Uterus (tissue), 3 donors: ENCODE measurements at regions not wholly inside any gene's neighbourhood (a gene's known extent, or its start where the extent isn't known, plus 50 kb on each side); places are given as distances from the start of the nearest gene placed in this dataset.

ENCODE experiments used
- DNase-seq, 2 donors: peaks; one replicate each; pipeline ENCODE4 v3.0.0-alpha.2; 2019 to 2020
- H3K27ac ChIP-seq, 2 donors: fragments of 200-600 bp; sonication (generic); 1 replicate in 1 of 2; 2 replicates in 1 of 2; pipeline ENCODE4 v1.5.1; 2016 to 2018
- H3K27me3 ChIP-seq, 2 donors: fragments of 200-600 bp; sonication (generic); one replicate each; pipeline ENCODE4 v1.5.1; 2018 to 2019; ENCODE audit warnings: control low read depth in 1 of 2
- H3K36me3 ChIP-seq, 2 donors: fragments of 200-600 bp; sonication (generic); one replicate each; pipeline ENCODE4 v1.5.1; 2019; ENCODE audit warnings: control low read depth in 1 of 2
- H3K4me1 ChIP-seq, 2 donors: fragments of 200-600 bp; sonication (generic); one replicate each; pipeline ENCODE4 v1.5.1; 2018 to 2019; ENCODE audit warnings: control low read depth in 1 of 2
- H3K4me3 ChIP-seq, 2 donors: fragments of 200-600 bp; sonication (generic); 1 replicate in 1 of 2; 2 replicates in 1 of 2; pipeline ENCODE4 v1.5.1; 2018 to 2019; ENCODE audit warnings: mild to moderate bottlenecking in 1 of 2
- H3K9me3 ChIP-seq, 2 donors: fragments of 200-600 bp; sonication (generic); one replicate each; pipeline ENCODE4 v1.5.1; 2019; ENCODE audit warnings: control low read depth in 1 of 2
- POLR2A ChIP-seq, 2 donors: fragments of 450-650 bp; IDR thresholded peaks; one replicate each; pipeline ENCODE4 v1.6.1; 2016; ENCODE audit warnings: antibody characterized with exemption in 2 of 2, mild to moderate bottlenecking in 1 of 2, moderate library complexity in 1 of 2
- intact Hi-C: fragments of 100-400 bp; cut with DNase I; formaldehyde crosslinking; loops from one replicate; pipeline ENCODE4 v1.15.1; 2023; ENCODE audit warnings: low total_unique reads
- TF ChIP-seq, protein P1 (sequence below), 4 experiments: fragments of 200-600 bp in 2 of 4; fragments of 450-650 bp in 2 of 4; sonication (generic) in 2 of 4; IDR thresholded peaks; one replicate each; pipeline ENCODE4 v1.5.1; 2016 to 2019; ENCODE audit warnings: antibody characterized with exemption in 4 of 4, mild to moderate bottlenecking in 2 of 4, moderate library complexity in 1 of 4
- donor health status: DM: yes; HTN: yes; CAD: no.

DNA sequence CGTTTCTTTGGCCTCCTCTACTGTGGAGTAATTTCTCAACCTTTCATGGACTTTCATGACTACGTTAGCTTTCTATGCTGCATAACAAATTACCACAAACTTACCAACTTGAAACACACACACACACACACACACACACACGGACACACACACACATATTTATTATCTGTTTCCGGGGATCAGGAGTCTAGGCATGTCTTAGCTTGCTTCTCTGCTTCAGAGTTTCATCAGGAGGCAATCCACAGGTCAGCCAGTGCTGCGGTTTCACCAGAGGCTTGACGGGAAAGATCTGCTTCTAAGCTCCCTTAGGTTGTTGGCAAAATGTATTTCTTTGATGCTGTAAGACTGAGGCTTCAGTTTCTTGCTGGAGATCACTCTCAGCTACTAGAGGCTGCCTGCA lies 59.0 kb upstream of the C9orf72 start:
- TF ChIP-seq, protein P1, sequence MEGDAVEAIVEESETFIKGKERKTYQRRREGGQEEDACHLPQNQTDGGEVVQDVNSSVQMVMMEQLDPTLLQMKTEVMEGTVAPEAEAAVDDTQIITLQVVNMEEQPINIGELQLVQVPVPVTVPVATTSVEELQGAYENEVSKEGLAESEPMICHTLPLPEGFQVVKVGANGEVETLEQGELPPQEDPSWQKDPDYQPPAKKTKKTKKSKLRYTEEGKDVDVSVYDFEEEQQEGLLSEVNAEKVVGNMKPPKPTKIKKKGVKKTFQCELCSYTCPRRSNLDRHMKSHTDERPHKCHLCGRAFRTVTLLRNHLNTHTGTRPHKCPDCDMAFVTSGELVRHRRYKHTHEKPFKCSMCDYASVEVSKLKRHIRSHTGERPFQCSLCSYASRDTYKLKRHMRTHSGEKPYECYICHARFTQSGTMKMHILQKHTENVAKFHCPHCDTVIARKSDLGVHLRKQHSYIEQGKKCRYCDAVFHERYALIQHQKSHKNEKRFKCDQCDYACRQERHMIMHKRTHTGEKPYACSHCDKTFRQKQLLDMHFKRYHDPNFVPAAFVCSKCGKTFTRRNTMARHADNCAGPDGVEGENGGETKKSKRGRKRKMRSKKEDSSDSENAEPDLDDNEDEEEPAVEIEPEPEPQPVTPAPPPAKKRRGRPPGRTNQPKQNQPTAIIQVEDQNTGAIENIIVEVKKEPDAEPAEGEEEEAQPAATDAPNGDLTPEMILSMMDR (IDR thresholded peaks at IDR 0.05): no peak
- no peak for TF ChIP-seq POLR2A (IDR thresholded peaks at IDR 0.05)
- Histone ChIP-seq H3K27ac (no peak overlapping the region), H3K4me3 (no peak overlapping the region), H3K9me3 (no peaks in the 10 kb centered on the region), H3K27me3 (no peaks in the 10 kb centered on the region), H3K36me3 (no peaks in the 10 kb centered on the region), H3K4me1 (no peaks in the 10 kb centered on the region)
- no peak for DNase-seq
- intact Hi-C loops: no loop called here

DNA sequence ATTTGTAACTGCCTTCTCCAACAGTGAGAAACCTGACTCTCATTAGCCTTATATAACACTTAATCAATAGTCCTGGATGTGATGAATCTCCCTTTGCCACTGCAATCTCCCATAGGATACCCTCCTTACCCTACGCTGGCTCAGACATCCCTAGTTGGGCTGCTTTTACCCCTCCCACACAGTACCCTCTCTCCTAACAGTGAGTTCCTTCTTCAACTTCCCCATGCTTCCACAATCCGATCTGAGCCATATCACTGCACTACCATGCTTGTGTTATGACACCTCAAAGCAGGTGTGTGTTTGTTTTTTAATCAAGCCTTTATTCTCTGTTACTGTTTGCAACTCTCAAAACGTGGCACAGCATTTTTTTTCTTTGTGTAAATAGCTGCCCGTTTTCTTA lies 60.5 kb upstream of the C9orf72 start:
- Histone ChIP-seq H3K9me3 (no peaks in the 10 kb centered on the region), H3K27ac (no peak overlapping the region), H3K4me1 (no peaks in the 10 kb centered on the region), H3K36me3 (no peaks in the 10 kb centered on the region), H3K27me3 (no peaks in the 10 kb centered on the region), H3K4me3 (no peak overlapping the region)
- no peak for TF ChIP-seq POLR2A (IDR thresholded peaks at IDR 0.05)
- TF ChIP-seq, protein P1 (IDR thresholded peaks at IDR 0.05): no peak
- intact Hi-C loops: no loop called here
- DNase-seq: no peak

DNA sequence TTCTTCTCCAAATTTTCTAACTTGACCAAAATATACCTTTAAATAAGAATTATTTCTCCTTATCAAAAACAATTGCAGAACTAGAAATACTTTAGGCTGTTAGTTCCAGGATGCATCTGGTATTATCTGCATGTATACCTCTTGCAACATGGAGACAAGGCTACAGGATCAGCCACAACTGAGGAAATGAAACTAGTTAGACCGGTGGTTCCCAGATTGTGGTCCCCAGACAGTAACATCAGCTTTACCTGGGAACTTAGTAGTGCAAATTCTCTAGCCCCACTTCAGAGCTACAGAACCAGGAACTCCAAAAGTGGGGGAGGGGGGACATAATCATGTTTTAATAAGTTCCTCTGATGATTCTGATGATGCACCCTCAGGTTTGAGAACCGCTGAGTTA lies 61.6 kb upstream of the C9orf72 start:
- H3K4me3 ChIP-seq: no peak overlapping the region
- intact Hi-C loops: no loop called here
- TF ChIP-seq POLR2A (IDR thresholded peaks at IDR 0.05): no peak
- TF ChIP-seq, protein P1 (IDR thresholded peaks at IDR 0.05): no peak
- H3K36me3 ChIP-seq: no peaks in the 10 kb centered on the region
- no peaks in the 10 kb centered on the region for H3K4me1 ChIP-seq
- H3K27ac ChIP-seq: no peak overlapping the region
- H3K27me3 ChIP-seq: no peaks in the 10 kb centered on the region
- H3K9me3 ChIP-seq: no peaks in the 10 kb centered on the region
- DNase-seq: no peak

DNA sequence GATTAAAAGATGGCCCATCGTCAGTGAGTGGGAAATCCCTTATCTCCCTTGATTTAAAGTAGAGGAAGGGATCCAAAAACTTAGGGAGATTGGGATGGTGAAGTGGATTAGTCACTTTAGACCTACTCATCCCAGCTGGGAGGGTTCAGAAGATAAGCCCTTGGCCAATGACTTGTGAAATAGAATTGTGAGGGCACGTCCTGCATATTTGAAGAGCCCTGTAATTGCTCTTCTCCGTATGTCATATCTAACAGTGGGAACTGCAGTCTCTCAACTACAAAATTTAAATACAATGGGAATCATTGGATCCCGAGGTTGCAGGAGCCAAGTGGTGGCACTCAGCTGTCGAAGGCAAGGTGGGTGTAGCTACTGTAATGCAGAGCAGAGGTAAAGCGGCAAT lies 65.4 kb upstream of the C9orf72 start:
- H3K27me3 ChIP-seq: no peaks in the 10 kb centered on the region
- no peaks in the 10 kb centered on the region for H3K36me3 ChIP-seq
- H3K4me1 ChIP-seq: no peaks in the 10 kb centered on the region
- no peak overlapping the region for H3K27ac ChIP-seq
- H3K4me3 ChIP-seq: no peak overlapping the region
- DNase-seq: no peak
- TF ChIP-seq POLR2A (IDR thresholded peaks at IDR 0.05): no peak
- TF ChIP-seq, protein P1 (IDR thresholded peaks at IDR 0.05): no peak
- H3K9me3 ChIP-seq: no peaks in the 10 kb centered on the region
- intact Hi-C loops: no loop called here

DNA sequence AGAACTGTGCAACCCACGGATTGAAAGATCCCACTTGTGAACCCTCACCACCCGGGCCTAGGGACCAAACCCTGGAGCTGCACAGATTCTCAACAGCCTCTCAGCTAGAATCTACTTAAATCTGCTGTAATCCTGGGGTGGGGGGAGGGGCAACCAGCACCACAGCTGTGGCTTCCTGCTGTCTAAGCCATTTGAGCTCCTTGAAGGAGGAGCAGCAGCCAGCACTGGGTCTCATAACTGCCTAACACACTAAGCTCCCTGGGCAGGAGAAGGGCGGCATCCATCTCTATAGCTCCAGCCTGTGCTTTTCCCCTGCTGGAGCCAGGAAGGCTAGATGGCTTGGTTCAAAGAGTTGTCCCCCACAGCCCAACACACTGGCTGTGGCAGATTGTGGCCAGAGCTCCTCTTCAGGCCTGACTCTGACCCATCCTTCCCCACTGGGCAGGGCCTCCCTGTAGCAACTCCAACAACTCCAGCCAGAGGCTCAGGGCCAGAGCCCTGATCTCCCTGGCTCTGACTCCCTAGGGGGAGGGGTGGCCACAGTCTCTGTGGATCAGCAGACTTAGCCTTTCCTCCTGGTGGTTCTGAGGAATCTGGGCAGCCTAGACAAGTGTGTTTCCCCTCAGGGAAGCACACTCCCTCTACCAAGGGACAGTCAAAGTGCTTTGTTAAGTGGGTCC lies 72.0 kb upstream of the C9orf72 start:
- Histone ChIP-seq H3K36me3 (no peaks in the 10 kb centered on the region), H3K4me1 (no peaks in the 10 kb centered on the region), H3K27me3 (no peaks in the 10 kb centered on the region), H3K27ac (no peak overlapping the region), H3K9me3 (no peaks in the 10 kb centered on the region), H3K4me3 (no peak overlapping the region)
- no peak for DNase-seq
- TF ChIP-seq, protein P1 (IDR thresholded peaks at IDR 0.05): no peak
- no peak for TF ChIP-seq POLR2A (IDR thresholded peaks at IDR 0.05)
- intact Hi-C loops: no loop called here
